HepG2 (cell line): ENCODE measurements at regions not wholly inside any gene's neighbourhood (a gene's known extent, or its start where the extent isn't known, plus 50 kb on each side); places are given as distances from the start of the nearest gene placed in this dataset.
"Not testable (repeated sequence)": the region's sequence is repeated elsewhere in the genome, so short reads cannot be mapped to it uniquely, and the experiment has no call there.

ENCODE experiments used
- ATAC-seq: fragments of 200-7000 bp; cut with Tn5 transposase; 3 replicates; pipeline ENCODE4 v1.9.1; 2020; ENCODE audit warnings: mild to moderate bottlenecking, moderate library complexity
- BruUV-seq: library from RNA; stranded (reverse); fragments of 400-500 nt; replicated peaks from 2 replicates; lab custom pipeline; 2021; lab: Mats Ljungman, UMichigan
- CTCF ChIA-PET: fragments of 300-600 bp; formaldehyde crosslinking; extraction: SDS; loops from one replicate; lab custom pipeline; 2021; ENCODE audit warnings: low total read pairs, inconsistent platforms, low intra/inter-chr PET ratio; lab: Yijun Ruan, JAX
- POLR2A ChIA-PET: fragments of 350-600 bp; sonication (Branson Sonifier 250); formaldehyde crosslinking; loops from one replicate; lab custom pipeline; 2020; ENCODE audit warnings: antibody characterized with exemption, inconsistent platforms; lab: Yijun Ruan, JAX
- DNase-seq: peaks from one replicate; pipeline ENCODE4 v3.0.0-alpha.2; 2015; ENCODE audit warnings: low spot score
- FAIRE-seq: peaks from 3 replicates; lab custom pipeline; 2011; peaks lifted over from hg19 to GRCh38; lab: Jason Lieb, UNC
- H2AFZ ChIP-seq: one replicate; pipeline ENCODE4 v1.6.1; 2011; ENCODE audit warnings: low read length, inconsistent platforms
- H3K27ac ChIP-seq: fragments of 300-600 bp; 3 replicates; pipeline ENCODE4 v1.8.0; 2011; ENCODE audit warnings: mixed run types, mild to moderate bottlenecking, mixed read lengths, low read length, inconsistent platforms; ENCODE audit not compliant: insufficient read depth; ENCODE audit errors: extremely low read length
- H3K27me3 ChIP-seq, 2 experiments: fragments of 200-600 bp in 1 of 2; 2 replicates in 1 of 2; 3 replicates in 1 of 2; pipeline versions ENCODE4 v1.6.0 to v1.8.0; 2011; ENCODE audit warnings: low read length in 2 of 2, mild to moderate bottlenecking in 2 of 2, moderate library complexity in 2 of 2, inconsistent platforms in 1 of 2; ENCODE audit not compliant: insufficient read depth in 2 of 2, control insufficient read depth in 1 of 2
- H3K36me3 ChIP-seq, 2 experiments: fragments of 200-600 bp in 1 of 2; replicated peaks in 1 of 2; 2 replicates in 1 of 2; 3 replicates in 1 of 2; pipeline versions ENCODE4 v1.5.1 to v1.8.0; 2011; ENCODE audit warnings: low read length in 2 of 2, inconsistent platforms in 1 of 2; ENCODE audit not compliant: insufficient read depth in 2 of 2, control insufficient read depth in 1 of 2
- H3K4me1 ChIP-seq: 2 replicates; pipeline ENCODE4 v1.5.1; 2012; ENCODE audit warnings: low read length, inconsistent platforms; ENCODE audit not compliant: insufficient read depth
- H3K4me2 ChIP-seq: 2 replicates; pipeline ENCODE4 v1.6.0; 2011; ENCODE audit warnings: low read depth, low read length, inconsistent platforms
- H3K4me3 ChIP-seq, 3 experiments: fragments of 200-600 bp in 1 of 3; sonication (generic), shearing (Covaris generic) in 1 of 3; replicated peaks in 1 of 3; 2 replicates each; pipeline ENCODE4 v1.5.1; 2011 to 2016; ENCODE audit warnings: low read length in 3 of 3, inconsistent platforms in 2 of 3, low read depth in 2 of 3, mild to moderate bottlenecking in 2 of 3, control low read depth in 1 of 3, mixed read lengths in 1 of 3; ENCODE audit not compliant: insufficient read depth in 1 of 3
- H3K79me2 ChIP-seq: one replicate; pipeline ENCODE4 v1.6.1; 2011; ENCODE audit warnings: low read length, inconsistent platforms; ENCODE audit not compliant: insufficient read depth
- H3K9ac ChIP-seq: 2 replicates; pipeline ENCODE4 v1.6.0; 2011; ENCODE audit warnings: mild to moderate bottlenecking, low read depth, low read length, inconsistent platforms; ENCODE audit not compliant: insufficient read depth
- H3K9me3 ChIP-seq: 2 replicates; pipeline ENCODE4 v1.5.1; 2012; ENCODE audit warnings: mild to moderate bottlenecking, low read length
- H4K20me1 ChIP-seq: 2 replicates; pipeline ENCODE4 v1.6.0; 2011; ENCODE audit warnings: inconsistent platforms, mild to moderate bottlenecking, low read length, moderate library complexity; ENCODE audit not compliant: insufficient read depth
- ARNT ChIP-seq: fragments of 450-650 bp; IDR thresholded peaks from 2 replicates; pipeline ENCODE4 v1.6.1; 2017
- CBX1 ChIP-seq: IDR thresholded peaks from one replicate; pipeline ENCODE4 v1.6.1; 2016; ENCODE audit warnings: antibody characterized with exemption, low read depth
- FOXK1 ChIP-seq: sonication (generic); formaldehyde crosslinking; IDR thresholded peaks from 2 replicates; pipeline ENCODE4 v1.4.0; 2020; ENCODE audit warnings: low read depth, missing genetic modification reagents, borderline replicate concordance
- HCFC1 ChIP-seq: fragments of 150-350 bp; IDR thresholded peaks from 2 replicates; pipeline ENCODE4 v1.6.1; 2014; ENCODE audit warnings: low read depth, low read length
- KLF12 ChIP-seq: sonication (generic); formaldehyde crosslinking; IDR thresholded peaks from 2 replicates; pipeline ENCODE4 v1.4.0; 2020; ENCODE audit warnings: missing genetic modification reagents, borderline replicate concordance
- RBM39 ChIP-seq: fragments of 200-400 bp; formaldehyde crosslinking; IDR thresholded peaks from one replicate; pipeline ENCODE4 v1.6.1; 2018; ENCODE audit warnings: antibody characterized with exemption, mild to moderate bottlenecking, low read depth, low read length; ENCODE audit not compliant: poor library complexity, severe bottlenecking
- TBL1XR1 ChIP-seq: fragments of 150-350 bp; IDR thresholded peaks from 2 replicates; pipeline ENCODE4 v1.6.1; 2014; ENCODE audit warnings: borderline replicate concordance, low read length; ENCODE audit not compliant: partially characterized antibody
- TEAD2 ChIP-seq: sonication (generic); formaldehyde crosslinking; IDR thresholded peaks from 2 replicates; pipeline ENCODE4 v1.9.0; 2021; ENCODE audit warnings: missing genetic modification reagents
- ZNF20 ChIP-seq: sonication (generic); formaldehyde crosslinking; IDR thresholded peaks from 2 replicates; pipeline ENCODE4 v1.4.0; 2020; ENCODE audit warnings: mild to moderate bottlenecking, moderate library complexity, missing genetic modification reagents
- ZNF367 ChIP-seq: sonication (generic); formaldehyde crosslinking; IDR thresholded peaks from 2 replicates; pipeline ENCODE4 v1.4.0; 2020; ENCODE audit warnings: missing genetic modification reagents, borderline replicate concordance
- ZNF749 ChIP-seq: sonication (generic); formaldehyde crosslinking; IDR thresholded peaks from 2 replicates; pipeline ENCODE4 v1.8.0; 2022; ENCODE audit warnings: mild to moderate bottlenecking, missing genetic modification reagents, moderate library complexity, borderline replicate concordance
- WGBS: methylation state at CpG from one replicate; pipeline ENCODE4 v1.1.6; 2017; ENCODE audit warnings: low lambda C conversion rate; 5-methylcytosine and 5-hydroxymethylcytosine counted together
- in situ Hi-C: cut with HindIII; loops from 2 replicates; pipeline ENCODE4 v1.10.0; 2017; ENCODE audit warnings: low pct_unique_long_range_greater_than_20kb; ENCODE audit not compliant: extremely low pct_ligation_motif_present
- intact Hi-C: fragments of 100-400 bp; cut with micrococcal nuclease; formaldehyde crosslinking; loops from one replicate; pipeline ENCODE4 v1.10.0; 2022; ENCODE audit not compliant: unreplicated experiment

GRCh38 chr3:163362151-163362550 lies 1716.1 kb downstream of the SI start:
- H2AFZ ChIP-seq: peak overlapping the region; percentile 42
- POLR2A ChIA-PET: no interaction called here

GRCh38 chr3:163361357-163361878 lies 1716.9 kb downstream of the SI start:
- H3K27me3 ChIP-seq, H3K9ac ChIP-seq, H3K79me2 ChIP-seq, ATAC-seq, CTCF ChIA-PET, H4K20me1 ChIP-seq, H3K27ac ChIP-seq, H3K9me3 ChIP-seq, H3K4me1 ChIP-seq, H3K36me3 ChIP-seq, intact Hi-C loops, POLR2A ChIA-PET, in situ Hi-C loops, FAIRE-seq, DNase-seq, H3K4me3 ChIP-seq, BruUV-seq: not testable (repeated sequence)
- WGBS: 24% methylated on average over 17 of the region's 17 CpGs
- peak overlapping the region; percentile 42 for H2AFZ ChIP-seq
- H3K4me2 ChIP-seq: peak overlapping the region; percentile 45

More at GRCh38 chr3:163362151-163362550, 1716.1 kb downstream of the SI start:
- Histone ChIP-seq H3K36me3 (no peaks in the 10 kb centered on the region), H3K9me3 (no peaks in the 10 kb centered on the region), H4K20me1 (no peaks in the 10 kb centered on the region), H3K79me2 (no peaks in the 10 kb centered on the region), H3K27ac (no peak overlapping the region), H3K4me2 (no peak overlapping the region), H3K9ac (no peak overlapping the region), H3K4me3 (no peak overlapping the region), H3K4me1 (no peaks in the 10 kb centered on the region), H3K27me3 (no peaks in the 10 kb centered on the region)
- no peak for FAIRE-seq
- DNase-seq: no peak
- intact Hi-C loops: no loop called here
- CTCF ChIA-PET: no interaction called here
- in situ Hi-C loops: no loop called here
- no TSS peak for BruUV-seq
- 43% methylated on average over 2 of the region's 2 CpGs for WGBS
- no peak for TF ChIP-seq ZNF367 (CRISPR knock-in tag)
- no peak for TF ChIP-seq FOXK1
- no peak for TF ChIP-seq ZNF749
- no peak for TF ChIP-seq HCFC1
- TF ChIP-seq ARNT: no peak
- TF ChIP-seq TBL1XR1: no peak
- no peak for TF ChIP-seq ZNF20 (CRISPR knock-in tag)
- no peak for TF ChIP-seq CBX1
- no peak for TF ChIP-seq TEAD2
- no peak for TF ChIP-seq RBM39
- TF ChIP-seq KLF12 (CRISPR knock-in tag): no peak
- ATAC-seq: no peak
